Body of pancreas (tissue), 4 donors: ENCODE measurements at regions not wholly inside any gene's neighbourhood (a gene's known extent, or its start where the extent isn't known, plus 50 kb on each side); places are given as distances from the start of the nearest gene placed in this dataset.

Experiments
- POLR2A ChIP-seq, 3 donors: fragments of 450-650 bp; IDR thresholded peaks; one replicate each; pipeline ENCODE4 v1.6.1; 2016; ENCODE audit warnings: antibody characterized with exemption in 3 of 3, mild to moderate bottlenecking in 2 of 3
- TF ChIP-seq, protein P1 (sequence below), 7 experiments: fragments of 450-650 bp in 4 of 7; fragments of 200-600 bp in 3 of 7; sonication (generic) in 3 of 7; IDR thresholded peaks; one replicate each; pipeline ENCODE4 v1.5.1; 2016 to 2019; ENCODE audit warnings: antibody characterized with exemption in 7 of 7

DNA sequence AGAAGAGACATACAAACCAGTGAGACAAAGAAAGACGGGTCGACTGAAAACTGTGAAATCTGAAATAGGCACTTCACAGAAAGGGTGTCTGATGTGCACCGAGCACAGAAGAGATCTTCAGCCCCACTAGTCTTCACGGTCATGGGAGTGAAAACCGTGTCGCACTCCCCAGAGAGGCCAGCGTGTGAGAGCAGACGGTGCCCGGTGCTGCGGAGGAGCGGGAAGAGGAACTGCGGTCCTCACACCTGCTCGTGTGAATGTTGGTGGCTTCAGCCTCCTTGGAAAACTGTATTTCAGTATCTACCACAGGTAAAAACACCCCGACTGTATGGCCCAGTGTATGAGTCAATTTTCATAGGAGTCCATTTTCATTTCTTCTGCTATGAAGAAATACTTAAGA, 382.9 kb downstream of the BRD1 start:
- TF ChIP-seq, protein P1, sequence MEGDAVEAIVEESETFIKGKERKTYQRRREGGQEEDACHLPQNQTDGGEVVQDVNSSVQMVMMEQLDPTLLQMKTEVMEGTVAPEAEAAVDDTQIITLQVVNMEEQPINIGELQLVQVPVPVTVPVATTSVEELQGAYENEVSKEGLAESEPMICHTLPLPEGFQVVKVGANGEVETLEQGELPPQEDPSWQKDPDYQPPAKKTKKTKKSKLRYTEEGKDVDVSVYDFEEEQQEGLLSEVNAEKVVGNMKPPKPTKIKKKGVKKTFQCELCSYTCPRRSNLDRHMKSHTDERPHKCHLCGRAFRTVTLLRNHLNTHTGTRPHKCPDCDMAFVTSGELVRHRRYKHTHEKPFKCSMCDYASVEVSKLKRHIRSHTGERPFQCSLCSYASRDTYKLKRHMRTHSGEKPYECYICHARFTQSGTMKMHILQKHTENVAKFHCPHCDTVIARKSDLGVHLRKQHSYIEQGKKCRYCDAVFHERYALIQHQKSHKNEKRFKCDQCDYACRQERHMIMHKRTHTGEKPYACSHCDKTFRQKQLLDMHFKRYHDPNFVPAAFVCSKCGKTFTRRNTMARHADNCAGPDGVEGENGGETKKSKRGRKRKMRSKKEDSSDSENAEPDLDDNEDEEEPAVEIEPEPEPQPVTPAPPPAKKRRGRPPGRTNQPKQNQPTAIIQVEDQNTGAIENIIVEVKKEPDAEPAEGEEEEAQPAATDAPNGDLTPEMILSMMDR (IDR thresholded peaks at IDR 0.05), result no peak
- TF ChIP-seq POLR2A (IDR thresholded peaks at IDR 0.05), result no peak
